SK-N-SH treated with all-trans-retinoic acid at 6 μM for 48 hours (cell line): ENCODE measurements at regions not wholly inside any gene's neighbourhood (a gene's known extent, or its start where the extent isn't known, plus 50 kb on each side); places are given as distances from the start of the nearest gene placed in this dataset.

Source experiments
- ARNTL ChIP-seq: fragments of 450-650 bp; formaldehyde crosslinking; IDR thresholded peaks from 2 replicates; pipeline ENCODE4 v1.5.0; 2020; ENCODE audit warnings: low read depth, mild to moderate bottlenecking, moderate library complexity, borderline replicate concordance
- BACH2 ChIP-seq: fragments of 250-450 bp; sonication (Bioruptor Pico); IDR thresholded peaks from 2 replicates; pipeline ENCODE4 v1.9.0; 2021; ENCODE audit warnings: mild to moderate bottlenecking, borderline replicate concordance
- CREB5 ChIP-seq: fragments of 250-450 bp; sonication (Bioruptor Pico); IDR thresholded peaks from 2 replicates; pipeline ENCODE4 v1.5.1; 2020; ENCODE audit warnings: low read depth, mild to moderate bottlenecking, moderate library complexity
- PATZ1 ChIP-seq: fragments of 250-450 bp; sonication (Bioruptor Pico); IDR thresholded peaks from 2 replicates; pipeline ENCODE4 v1.8.0; 2020; ENCODE audit warnings: mild to moderate bottlenecking, moderate library complexity, borderline replicate concordance
- PPARA ChIP-seq: fragments of 250-450 bp; sonication (Bioruptor Pico); IDR thresholded peaks from 2 replicates; pipeline ENCODE4 v1.5.0; 2020; ENCODE audit warnings: mild to moderate bottlenecking, borderline replicate concordance
- SNAI2 ChIP-seq: fragments of 250-450 bp; sonication (Bioruptor Pico); IDR thresholded peaks from 2 replicates; pipeline ENCODE4 v1.5.0; 2020; ENCODE audit warnings: mild to moderate bottlenecking, moderate library complexity
- ZC3H10 ChIP-seq: fragments of 250-450 bp; sonication (Bioruptor Pico); IDR thresholded peaks from 2 replicates; pipeline ENCODE4 v1.5.1; 2021; ENCODE audit warnings: mild to moderate bottlenecking, moderate library complexity
- ZFP30 ChIP-seq: fragments of 450-650 bp; formaldehyde crosslinking; IDR thresholded peaks from 2 replicates; pipeline ENCODE4 v1.5.0; 2022; ENCODE audit warnings: mild to moderate bottlenecking, moderate library complexity
- ZNF70 ChIP-seq: fragments of 450-650 bp; formaldehyde crosslinking; IDR thresholded peaks from 2 replicates; pipeline ENCODE4 v1.5.0; 2020; ENCODE audit warnings: mild to moderate bottlenecking, moderate library complexity
- TF ChIP-seq, protein P1 (sequence below): fragments of 250-450 bp; sonication (Bioruptor Pico); IDR thresholded peaks from 2 replicates; pipeline ENCODE4 v1.8.0; 2021; ENCODE audit warnings: low read depth, mild to moderate bottlenecking, moderate library complexity, borderline replicate concordance

GRCh38 chr17:71115669-71115972 lies 946.3 kb downstream of the KCNJ2 start:
- TF ChIP-seq BACH2 (CRISPR knock-in tag) (no peak), ARNTL (CRISPR knock-in tag) (no peak), ZC3H10 (no peak), PATZ1 (CRISPR knock-in tag) (no peak), ZFP30 (no peak), CREB5 (CRISPR knock-in tag) (no peak), ZNF70 (CRISPR knock-in tag) (no peak), SNAI2 (CRISPR knock-in tag) (no peak), PPARA (CRISPR knock-in tag) (no peak)
- TF ChIP-seq, protein P1, sequence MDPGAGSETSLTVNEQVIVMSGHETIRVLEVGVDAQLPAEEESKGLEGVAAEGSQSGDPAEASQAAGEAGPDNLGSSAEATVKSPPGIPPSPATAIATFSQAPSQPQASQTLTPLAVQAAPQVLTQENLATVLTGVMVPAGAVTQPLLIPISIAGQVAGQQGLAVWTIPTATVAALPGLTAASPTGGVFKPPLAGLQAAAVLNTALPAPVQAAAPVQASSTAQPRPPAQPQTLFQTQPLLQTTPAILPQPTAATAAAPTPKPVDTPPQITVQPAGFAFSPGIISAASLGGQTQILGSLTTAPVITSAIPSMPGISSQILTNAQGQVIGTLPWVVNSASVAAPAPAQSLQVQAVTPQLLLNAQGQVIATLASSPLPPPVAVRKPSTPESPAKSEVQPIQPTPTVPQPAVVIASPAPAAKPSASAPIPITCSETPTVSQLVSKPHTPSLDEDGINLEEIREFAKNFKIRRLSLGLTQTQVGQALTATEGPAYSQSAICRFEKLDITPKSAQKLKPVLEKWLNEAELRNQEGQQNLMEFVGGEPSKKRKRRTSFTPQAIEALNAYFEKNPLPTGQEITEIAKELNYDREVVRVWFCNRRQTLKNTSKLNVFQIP (CRISPR knock-in tag): no peak
